K562 (cell line): ENCODE measurements at regions not wholly inside any gene's neighbourhood (a gene's known extent, or its start where the extent isn't known, plus 50 kb on each side); places are given as distances from the start of the nearest gene placed in this dataset.

ENCODE experiments used
- ATAC-seq: fragments of 200-7000 bp; cut with Tn5 transposase; 3 replicates; pipeline ENCODE4 v1.9.1; 2020; ENCODE audit warnings: moderate library complexity
- BruUV-seq: library from RNA; stranded (reverse); fragments of 400-500 nt; replicated peaks from 2 replicates; lab custom pipeline; 2021; lab: Mats Ljungman, UMichigan
- CTCF ChIA-PET: fragments of 300-600 bp; formaldehyde crosslinking; extraction: SDS; loops from one replicate; lab custom pipeline; 2021; ENCODE audit warnings: low intra/inter-chr PET ratio; lab: Yijun Ruan, JAX
- POLR2A ChIA-PET: fragments of 300-600, 350-650 bp; sonication (Branson Sonifier 250); formaldehyde crosslinking; extraction: SDS; loops from one replicate; lab custom pipeline; 2021; ENCODE audit warnings: antibody characterized with exemption, inconsistent platforms; lab: Yijun Ruan, JAX
- DNase-seq, 4 experiments: peaks; one replicate each; pipeline versions ENCODE4 v3.0.0 to v3.0.0-alpha.2; 2011 to 2018; ENCODE audit warnings: low spot score in 3 of 4, mixed read lengths in 3 of 4; ENCODE audit errors: extremely low read depth in 1 of 4
- FAIRE-seq: peaks from 2 replicates; lab custom pipeline; 2011; peaks lifted over from hg19 to GRCh38; lab: Jason Lieb, UNC
- H2AFZ ChIP-seq: 2 replicates; pipeline ENCODE4 v1.6.0; 2011; ENCODE audit warnings: low read depth, low read length, control low read depth, inconsistent platforms
- H3K27ac ChIP-seq: fragments of 200-600 bp; 3 replicates; pipeline ENCODE4 v1.8.0; 2011; ENCODE audit warnings: low read depth, mild to moderate bottlenecking, control low read depth, inconsistent platforms, low read length, moderate library complexity, mixed read lengths; ENCODE audit errors: extremely low read depth
- H3K27me3 ChIP-seq, 2 experiments: fragments of 300-600 bp in 1 of 2; 2 replicates in 1 of 2; 3 replicates in 1 of 2; pipeline versions ENCODE4 v1.6.0 to v1.8.0; 2011; ENCODE audit warnings: inconsistent platforms in 2 of 2, low read length in 2 of 2, mild to moderate bottlenecking in 1 of 2, mixed read lengths in 1 of 2, moderate library complexity in 1 of 2; ENCODE audit not compliant: control insufficient read depth in 2 of 2, insufficient read depth in 2 of 2
- H3K36me3 ChIP-seq: fragments of 300-600 bp; 3 replicates; pipeline ENCODE4 v1.8.0; 2011; ENCODE audit warnings: mild to moderate bottlenecking, low read length, inconsistent platforms; ENCODE audit not compliant: control insufficient read depth, insufficient read depth
- H3K4me1 ChIP-seq, 2 experiments: fragments of 200-600 bp in 1 of 2; replicated peaks in 1 of 2; 2 replicates in 1 of 2; 3 replicates in 1 of 2; pipeline versions ENCODE4 v1.5.1 to v1.8.0; 2011; ENCODE audit warnings: inconsistent platforms in 2 of 2, low read length in 2 of 2, mild to moderate bottlenecking in 1 of 2, mixed read lengths in 1 of 2, moderate library complexity in 1 of 2; ENCODE audit not compliant: control insufficient read depth in 2 of 2, insufficient read depth in 2 of 2
- H3K4me2 ChIP-seq: 2 replicates; pipeline ENCODE4 v1.6.1; 2011; ENCODE audit warnings: low read length, control low read depth, inconsistent platforms, mixed read lengths; ENCODE audit not compliant: insufficient read depth
- H3K4me3 ChIP-seq: fragments of 200-600 bp; sonication (generic), shearing (Covaris generic); 2 replicates; pipeline ENCODE4 v1.5.1; 2016; ENCODE audit warnings: control low read depth, inconsistent platforms
- H3K79me2 ChIP-seq: fragments of 200-600 bp; 3 replicates; pipeline ENCODE4 v1.8.0; 2011; ENCODE audit warnings: low read length, inconsistent platforms; ENCODE audit not compliant: control insufficient read depth, insufficient read depth
- H3K9ac ChIP-seq, 2 experiments: 2 replicates each; pipeline versions ENCODE4 v1.6.0 to v1.6.1; 2011; ENCODE audit warnings: low read depth in 2 of 2, low read length in 2 of 2, control low read depth in 1 of 2, inconsistent platforms in 1 of 2, mild to moderate bottlenecking in 1 of 2, mixed read lengths in 1 of 2; ENCODE audit not compliant: insufficient read depth in 1 of 2
- H3K9me1 ChIP-seq: one replicate; pipeline ENCODE4 v1.6.0; 2011; ENCODE audit warnings: inconsistent platforms, mild to moderate bottlenecking, low read length, moderate library complexity; ENCODE audit not compliant: control insufficient read depth, insufficient read depth
- H3K9me3 ChIP-seq: replicated peaks from 2 replicates; pipeline ENCODE4 v1.5.1; 2011; ENCODE audit warnings: low read depth, low read length, inconsistent platforms; ENCODE audit not compliant: control insufficient read depth, insufficient read depth
- H4K20me1 ChIP-seq: replicated peaks from 2 replicates; pipeline ENCODE4 v1.6.1; 2011; ENCODE audit warnings: low read length, inconsistent platforms, mixed read lengths; ENCODE audit not compliant: control insufficient read depth, insufficient read depth
- ATF1 ChIP-seq, 2 experiments: fragments of 450-650 bp in 1 of 2; IDR thresholded peaks; 2 replicates each; pipeline ENCODE4 v1.6.1; 2016; ENCODE audit warnings: missing compliant biosample characterization in 1 of 2, missing genetic modification characterization in 1 of 2
- GTF2F1 ChIP-seq: IDR thresholded peaks from 2 replicates; pipeline ENCODE4 v1.6.1; 2011; ENCODE audit warnings: low read depth, low read length, improper control_type of control experiment
- MTA1 ChIP-seq: fragments of 450-650 bp; IDR thresholded peaks from 2 replicates; pipeline ENCODE4 v1.6.1; 2017; ENCODE audit warnings: borderline replicate concordance
- PRDM10 ChIP-seq: fragments of 450-650 bp; IDR thresholded peaks from 2 replicates; pipeline ENCODE4 v1.6.1; 2018; ENCODE audit not compliant: partially characterized antibody
- PRPF4 ChIP-seq: fragments of 200-400 bp; formaldehyde crosslinking; IDR thresholded peaks from one replicate; pipeline ENCODE4 v1.6.1; 2017; ENCODE audit warnings: low read length, low read depth, mild to moderate bottlenecking; ENCODE audit not compliant: insufficient read depth, poor library complexity, severe bottlenecking
- TBP ChIP-seq: optimal IDR thresholded peaks from 2 replicates; pipeline ENCODE3; 2011; ENCODE audit warnings: low read depth, low read length, improper control_type of control experiment
- ZBTB34 ChIP-seq: fragments of 250-450 bp; sonication (Bioruptor Pico); IDR thresholded peaks from 2 replicates; pipeline ENCODE4 v1.8.0; 2021; ENCODE audit warnings: mild to moderate bottlenecking, moderate library complexity
- ZNF766 ChIP-seq: fragments of 200-800 bp; sonication (Bioruptor generic); conservative IDR thresholded peaks from 2 replicates; pipeline ENCODE4 v1.6.1; 2016; ENCODE audit warnings: missing genetic modification characterization, missing compliant biosample characterization
- WGBS: fragments of 100-300 bp; shearing (Covaris generic); methylation state at CpG from one replicate; pipeline ENCODE4 v1.1.6; 2016; ENCODE audit warnings: low coverage, mixed read lengths; ENCODE audit not compliant: insufficient coverage; ENCODE audit errors: missing lambda C conversion rate; 5-methylcytosine and 5-hydroxymethylcytosine counted together
- in situ Hi-C: fragments of 300-500 bp; cut with MboI; formaldehyde crosslinking; loops from 4 replicates; pipeline ENCODE4 v1.15.0; 2018; ENCODE audit warnings: inconsistent platforms, mixed read lengths
- intact Hi-C: fragments of 100-400 bp; cut with micrococcal nuclease; formaldehyde crosslinking; loops from 2 replicates; pipeline ENCODE4 v1.14.2; 2022

- Histone ChIP-seq H3K79me2 (no peaks in the 10 kb centered on the region), H3K9me3 (no peaks in the 10 kb centered on the region), H3K36me3 (no peaks in the 10 kb centered on the region), H3K9ac (no peak overlapping the region), H3K4me3 (no peak overlapping the region), H4K20me1 (no peaks in the 10 kb centered on the region), H3K4me1 (no peaks in the 10 kb centered on the region), H3K27me3 (no peaks in the 10 kb centered on the region), H2AFZ (no peak overlapping the region), H3K9me1 (no peaks in the 10 kb centered on the region), H3K27ac (no peak overlapping the region), H3K4me2 (no peak overlapping the region)
- intact Hi-C loops = no loop called here
- WGBS = 18% methylated on average over 1 of the region's 1 CpG
- no TSS peak for BruUV-seq
- ChIA-PET CTCF (no interaction called here), POLR2A (no interaction called here)
- TF ChIP-seq MTA1 (no peak), PRDM10 (no peak), ZBTB34 (CRISPR knock-in tag) (no peak), PRPF4 (no peak), ZNF766 (no peak), TBP (no peak), GTF2F1 (no peak), ATF1 (CRISPR knock-in tag; IDR thresholded peaks at IDR 0.05) (no peak), ATF1 (tag; IDR thresholded peaks at IDR 0.05) (no peak)
- no peak for ATAC-seq
- FAIRE-seq = no peak
- in situ Hi-C loops = no loop called here
- DNase-seq = no peak
Observed at GRCh38 chr5:97536683-97537082, 353.6 kb upstream of the RIOK2 start.
